Breast epithelium (tissue), 3 donors: ENCODE measurements at regions not wholly inside any gene's neighbourhood (a gene's known extent, or its start where the extent isn't known, plus 50 kb on each side); places are given as distances from the start of the nearest gene placed in this dataset.

Experiments used
- POLR2A ChIP-seq: fragments of 450-650 bp; IDR thresholded peaks from one replicate; pipeline ENCODE4 v1.6.1; 2016; ENCODE audit warnings: antibody characterized with exemption, mild to moderate bottlenecking, moderate library complexity
- POLR2AphosphoS5 ChIP-seq, 3 donors: sonication (generic); formaldehyde crosslinking; IDR thresholded peaks; one replicate each; pipeline ENCODE4 v1.6.1; 2017; ENCODE audit warnings: antibody characterized with exemption in 3 of 3
- TF ChIP-seq, protein P1 (sequence below), 3 donors: fragments of 450-650 bp; IDR thresholded peaks; one replicate each; pipeline ENCODE4 v1.5.1; 2016 to 2017; ENCODE audit warnings: antibody characterized with exemption in 3 of 3, mild to moderate bottlenecking in 3 of 3, moderate library complexity in 3 of 3

DNA sequence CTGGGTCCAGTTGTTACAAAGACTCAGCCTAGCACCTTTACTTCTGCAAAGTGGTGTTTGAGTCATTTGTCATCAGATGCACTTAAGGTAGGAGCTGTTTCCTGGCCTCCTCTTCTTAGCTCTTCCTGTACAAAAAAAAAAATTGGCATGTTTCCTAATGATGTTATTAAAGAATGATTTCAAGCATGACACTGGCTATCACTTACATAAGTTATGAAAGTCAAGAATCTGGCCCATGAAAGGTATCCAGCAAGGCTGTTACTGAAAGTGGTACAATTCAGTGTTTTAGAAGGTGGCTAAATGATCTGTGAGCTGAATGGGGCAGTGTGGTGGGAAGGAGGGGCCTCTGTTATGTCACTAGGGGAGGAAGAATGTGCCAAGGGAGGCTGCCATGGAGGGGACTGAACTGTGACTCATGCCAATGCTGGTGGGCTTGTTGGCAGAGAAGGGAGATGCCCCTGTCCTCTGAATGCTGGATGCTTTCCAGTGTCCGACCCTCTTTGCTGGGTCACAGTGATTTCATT lies 175.1 kb upstream of the MAP1B start:
- TF ChIP-seq, protein P1, sequence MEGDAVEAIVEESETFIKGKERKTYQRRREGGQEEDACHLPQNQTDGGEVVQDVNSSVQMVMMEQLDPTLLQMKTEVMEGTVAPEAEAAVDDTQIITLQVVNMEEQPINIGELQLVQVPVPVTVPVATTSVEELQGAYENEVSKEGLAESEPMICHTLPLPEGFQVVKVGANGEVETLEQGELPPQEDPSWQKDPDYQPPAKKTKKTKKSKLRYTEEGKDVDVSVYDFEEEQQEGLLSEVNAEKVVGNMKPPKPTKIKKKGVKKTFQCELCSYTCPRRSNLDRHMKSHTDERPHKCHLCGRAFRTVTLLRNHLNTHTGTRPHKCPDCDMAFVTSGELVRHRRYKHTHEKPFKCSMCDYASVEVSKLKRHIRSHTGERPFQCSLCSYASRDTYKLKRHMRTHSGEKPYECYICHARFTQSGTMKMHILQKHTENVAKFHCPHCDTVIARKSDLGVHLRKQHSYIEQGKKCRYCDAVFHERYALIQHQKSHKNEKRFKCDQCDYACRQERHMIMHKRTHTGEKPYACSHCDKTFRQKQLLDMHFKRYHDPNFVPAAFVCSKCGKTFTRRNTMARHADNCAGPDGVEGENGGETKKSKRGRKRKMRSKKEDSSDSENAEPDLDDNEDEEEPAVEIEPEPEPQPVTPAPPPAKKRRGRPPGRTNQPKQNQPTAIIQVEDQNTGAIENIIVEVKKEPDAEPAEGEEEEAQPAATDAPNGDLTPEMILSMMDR (IDR thresholded peaks at IDR 0.05), result no peak
- TF ChIP-seq POLR2AphosphoS5 (IDR thresholded peaks at IDR 0.05) (no peak), POLR2A (no peak)
